Hematopoietic multipotent progenitor cell treated with erythropoietin and hydrocortisone succinate and interleukin-3 and kit ligand, for 4 days (in vitro differentiated cells): ENCODE measurements at regions not wholly inside any gene's neighbourhood (a gene's known extent, or its start where the extent isn't known, plus 50 kb on each side); places are given as distances from the start of the nearest gene placed in this dataset.

Experiments
- DNase-seq: peaks from one replicate; pipeline ENCODE4 v3.0.0-alpha.2; 2015

DNA sequence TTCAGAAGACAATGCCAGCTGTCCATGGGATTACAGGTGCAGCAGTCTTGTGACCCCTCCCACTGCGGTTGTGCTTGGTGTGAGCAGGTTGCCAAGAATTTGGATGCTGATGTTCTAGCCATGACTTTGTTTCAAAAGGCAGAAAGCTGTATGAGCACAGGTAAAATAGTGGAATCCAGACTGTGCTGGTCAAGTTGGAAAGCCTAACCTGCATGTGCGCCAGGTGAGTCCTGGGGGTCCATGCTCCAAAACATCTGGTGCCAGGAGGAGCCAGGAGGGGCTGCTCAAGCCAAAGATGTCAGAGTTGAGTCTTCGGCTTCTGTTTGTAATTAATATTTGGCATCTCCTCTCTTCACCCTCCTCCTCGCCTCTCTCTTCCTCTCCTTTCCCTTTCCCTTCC lies 330.1 kb downstream of the MYCN start:
- no peak for DNase-seq

DNA sequence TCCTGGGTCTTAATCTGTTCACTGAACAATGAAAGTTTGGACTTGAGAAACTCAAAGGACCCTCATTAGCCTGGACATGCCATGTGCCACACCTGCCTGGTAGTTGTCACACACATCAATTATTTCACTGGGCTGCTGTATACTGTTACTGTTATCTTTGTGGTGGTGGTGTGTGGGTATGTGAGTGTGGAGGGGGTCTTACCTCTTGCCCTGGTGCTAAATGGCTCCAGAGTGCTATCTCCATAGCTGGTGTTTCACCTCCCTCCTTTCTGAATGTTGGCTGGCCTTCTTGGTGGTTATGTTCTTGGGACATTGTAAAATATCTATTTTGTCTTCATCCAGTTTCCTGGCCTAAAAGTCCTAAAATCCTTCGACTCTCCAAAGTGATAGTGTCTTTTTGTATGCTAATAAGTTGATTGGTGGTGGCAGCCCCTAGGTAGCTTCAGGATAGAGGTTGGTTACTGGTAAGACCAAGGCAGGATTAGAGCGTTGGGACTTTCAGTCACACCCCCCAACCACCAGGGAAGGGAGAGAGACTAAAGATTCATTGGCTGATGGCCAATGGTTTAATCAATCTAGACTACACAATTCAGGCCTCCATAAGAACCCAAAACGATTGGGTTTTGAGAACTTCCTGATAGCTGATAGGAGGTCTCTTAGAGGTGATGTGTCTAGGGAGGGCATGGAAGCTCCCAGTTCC lies 328.1 kb downstream of the MYCN start:
- DNase-seq: no peak

DNA sequence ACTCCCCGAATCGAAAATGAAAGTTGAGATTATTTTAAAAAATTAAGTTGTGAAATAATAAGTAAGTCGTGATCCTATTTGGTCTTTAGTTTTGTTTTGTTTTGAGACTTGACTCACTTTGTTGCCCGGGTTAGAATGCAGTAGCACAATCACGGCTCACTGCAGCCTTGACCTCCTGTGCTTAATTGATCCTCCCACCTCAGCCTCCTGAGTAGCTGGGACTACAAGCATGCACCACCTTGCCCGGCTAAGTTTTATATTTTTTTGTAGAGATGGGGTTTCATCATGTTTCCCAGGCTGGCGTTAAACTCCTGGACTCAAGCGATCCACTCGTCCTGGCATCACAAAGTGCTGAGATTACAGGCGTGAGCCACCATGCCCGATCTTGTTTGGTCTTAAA lies 326.2 kb downstream of the MYCN start:
- DNase-seq: no peak

DNA sequence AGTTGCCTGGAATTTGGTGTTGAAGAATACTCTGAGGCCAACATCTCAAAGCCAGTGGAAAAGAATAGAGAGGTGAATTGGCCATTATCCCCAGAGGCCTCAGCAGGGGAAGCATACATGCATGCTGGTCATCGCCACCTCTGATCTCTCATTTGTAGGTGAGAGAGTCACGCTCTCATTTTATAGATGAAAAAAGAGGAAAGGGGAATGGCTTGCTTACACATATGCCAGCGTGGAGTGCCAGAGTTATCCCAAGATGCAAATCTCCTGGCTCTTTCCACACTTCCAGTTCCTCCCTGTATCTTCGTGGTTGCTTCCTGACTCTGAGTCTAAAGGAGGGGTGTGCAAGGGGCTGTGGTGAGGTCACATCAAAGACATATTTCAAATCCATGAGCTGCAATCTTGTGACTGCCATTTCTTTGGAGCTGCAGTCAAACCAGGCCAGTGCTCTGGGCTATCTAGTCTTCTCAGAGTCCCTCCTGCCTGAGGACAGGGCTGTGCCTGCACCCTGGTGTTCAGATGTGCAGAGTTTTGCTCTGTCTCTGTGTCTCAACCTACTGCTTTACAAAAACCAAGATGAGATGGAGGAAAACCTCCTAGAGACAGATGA lies 324.7 kb downstream of the MYCN start:
- no peak for DNase-seq

DNA sequence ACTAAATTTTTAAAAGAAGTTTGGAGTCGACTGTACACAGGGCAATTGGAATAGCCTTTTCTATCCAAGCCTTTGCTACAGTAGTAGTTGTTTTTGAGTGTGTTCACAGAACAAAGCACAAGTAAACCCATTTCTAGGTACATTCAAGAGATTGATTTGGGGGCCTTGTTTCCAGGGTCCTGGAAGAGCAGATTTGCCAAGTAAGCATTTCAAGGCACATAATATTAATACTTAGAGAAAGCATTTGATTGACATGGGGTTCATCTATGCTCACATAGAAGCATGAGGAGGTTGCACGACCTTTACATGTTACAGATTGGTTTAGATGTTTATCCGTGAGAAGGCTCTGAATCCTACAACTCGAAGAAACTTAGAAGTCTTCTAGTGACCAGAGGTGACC lies 324.1 kb downstream of the MYCN start:
- no peak for DNase-seq

DNA sequence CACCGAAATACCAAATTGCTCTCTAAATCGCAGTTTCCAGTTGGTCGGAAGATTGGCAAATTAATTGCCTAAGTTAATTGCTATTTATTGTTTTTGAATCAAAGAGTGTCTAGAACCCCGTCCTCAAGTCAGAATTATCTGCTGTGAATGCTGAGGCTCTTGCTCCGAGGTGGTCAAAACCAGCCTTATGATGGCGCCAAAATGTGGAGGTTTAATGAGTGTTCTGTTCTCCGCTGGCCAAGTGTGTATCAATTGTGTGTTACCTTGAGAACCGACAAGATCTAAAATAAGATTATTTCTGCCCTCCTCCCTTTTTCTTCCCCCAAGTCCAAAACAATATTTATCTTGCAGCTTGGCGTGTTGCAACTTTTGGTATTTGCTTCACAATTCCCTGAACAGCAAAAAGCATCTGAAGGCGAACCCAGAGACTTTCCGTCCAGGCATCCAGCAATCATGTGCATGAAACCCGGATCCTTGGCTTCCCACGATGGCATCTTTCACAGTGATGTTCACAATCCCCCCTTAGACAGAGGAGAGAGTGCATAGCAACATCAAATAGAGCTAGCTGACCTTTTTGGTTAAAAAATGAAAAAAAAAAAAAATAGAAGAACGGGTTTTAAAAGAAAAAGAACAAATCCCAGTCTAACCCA lies 323.0 kb downstream of the MYCN start:
- DNase-seq: no peak

DNA sequence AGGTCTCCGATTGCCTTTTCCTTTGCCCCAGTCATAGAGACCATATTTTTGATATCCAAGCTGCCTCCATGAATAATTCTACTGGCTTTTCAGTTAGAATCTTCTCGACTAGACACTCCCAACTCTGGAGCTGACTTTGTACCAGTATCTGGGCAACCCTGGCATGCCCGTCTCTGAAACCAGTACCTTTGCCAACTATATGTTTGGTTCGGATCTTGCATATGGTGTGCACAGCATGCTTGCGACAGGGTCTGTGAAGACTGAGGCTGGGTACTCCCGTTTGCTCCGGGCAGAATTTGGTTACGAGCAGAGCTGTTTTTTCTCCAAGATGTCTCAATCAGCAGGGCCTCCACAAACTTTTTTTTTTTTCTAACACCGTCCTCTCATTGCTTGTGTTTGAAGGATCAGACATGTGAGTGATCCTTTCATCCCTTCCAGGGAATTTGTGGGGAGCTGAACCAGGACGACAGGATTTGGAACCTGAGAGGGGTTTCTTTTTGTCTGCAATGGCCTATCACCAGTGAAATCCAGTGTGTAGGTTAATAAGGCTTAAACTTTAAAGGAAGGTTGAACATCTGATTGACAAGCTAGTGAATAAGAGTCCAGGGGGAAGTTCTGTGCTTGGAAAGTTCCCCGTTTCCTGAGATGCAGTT lies 322.3 kb downstream of the MYCN start:
- DNase-seq: no peak

DNA sequence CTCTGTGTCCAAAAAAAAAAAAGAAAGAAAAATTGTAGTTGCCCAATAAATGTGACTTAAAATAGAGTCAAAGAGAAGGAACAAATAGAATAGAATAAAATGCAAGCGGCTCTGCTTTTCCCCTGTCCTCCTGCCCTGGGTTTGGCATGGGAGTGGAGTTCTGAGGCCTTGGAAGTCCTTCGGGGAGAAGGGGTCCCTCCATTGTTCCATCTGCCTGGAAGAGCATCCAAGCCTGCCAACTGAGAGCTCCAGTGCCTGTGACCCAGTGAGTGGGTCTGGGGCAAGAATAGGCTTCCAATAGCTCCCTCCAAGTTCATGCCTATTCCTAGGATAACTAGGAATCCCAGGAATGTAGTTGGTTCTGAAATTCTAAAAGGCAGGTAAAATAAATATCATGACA lies 321.4 kb downstream of the MYCN start:
- no peak for DNase-seq

DNA sequence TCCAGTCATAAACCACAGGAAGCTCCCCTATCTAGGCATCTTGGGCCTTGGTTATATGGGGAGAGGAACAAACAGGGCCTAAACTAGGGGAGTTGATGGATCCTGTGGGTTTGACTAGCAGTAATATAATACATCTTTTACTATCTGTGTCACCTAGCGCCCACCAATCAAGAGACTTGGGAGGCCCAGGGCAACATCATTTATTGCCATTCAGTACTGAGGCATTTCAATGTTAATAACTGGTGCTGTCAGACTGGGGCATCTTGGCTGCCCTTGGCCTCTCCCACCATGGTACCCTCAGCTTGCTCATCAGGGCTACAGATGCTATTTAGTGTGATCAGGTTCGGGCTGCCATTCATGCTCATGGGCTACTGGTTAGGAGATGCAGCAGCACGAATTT lies 320.7 kb downstream of the MYCN start:
- DNase-seq: no peak

DNA sequence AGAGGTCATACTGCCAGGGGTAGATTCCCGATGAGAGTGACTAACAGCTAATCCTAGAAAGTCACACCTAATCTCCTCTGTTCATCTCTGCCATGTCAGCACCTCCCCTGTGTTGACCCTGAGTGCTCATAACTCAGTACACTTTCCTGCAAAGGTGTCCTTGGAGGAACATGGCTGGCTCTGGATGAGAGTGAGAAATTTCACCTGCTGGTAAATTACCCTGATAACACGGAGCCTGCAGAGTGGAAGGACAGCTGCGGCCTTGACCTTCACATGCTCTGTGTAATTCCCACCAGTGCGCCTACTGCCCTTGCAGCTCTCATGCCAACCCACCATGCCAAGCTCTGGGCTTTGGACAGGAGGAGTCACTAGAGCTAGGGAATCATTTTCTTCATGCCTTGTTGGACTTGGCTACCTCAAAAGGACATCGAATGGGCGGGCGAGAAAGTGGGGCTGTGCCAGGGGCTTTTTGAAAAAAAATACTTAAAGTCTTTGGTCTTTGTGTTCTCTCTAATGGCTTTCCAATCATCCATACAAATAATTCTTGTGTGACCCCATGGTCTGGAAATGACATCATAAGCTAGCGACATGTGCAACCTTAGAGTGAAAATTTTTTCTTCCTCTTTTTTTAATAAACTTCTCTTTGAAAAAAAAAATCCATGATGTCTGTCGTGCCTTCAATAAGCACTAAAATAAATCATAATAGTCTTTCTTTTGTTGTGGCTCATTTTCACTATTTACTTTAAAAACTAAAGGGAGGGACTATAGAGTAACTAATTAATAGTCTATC lies 319.9 kb downstream of the MYCN start:
- DNase-seq: peak; percentile 44

DNA sequence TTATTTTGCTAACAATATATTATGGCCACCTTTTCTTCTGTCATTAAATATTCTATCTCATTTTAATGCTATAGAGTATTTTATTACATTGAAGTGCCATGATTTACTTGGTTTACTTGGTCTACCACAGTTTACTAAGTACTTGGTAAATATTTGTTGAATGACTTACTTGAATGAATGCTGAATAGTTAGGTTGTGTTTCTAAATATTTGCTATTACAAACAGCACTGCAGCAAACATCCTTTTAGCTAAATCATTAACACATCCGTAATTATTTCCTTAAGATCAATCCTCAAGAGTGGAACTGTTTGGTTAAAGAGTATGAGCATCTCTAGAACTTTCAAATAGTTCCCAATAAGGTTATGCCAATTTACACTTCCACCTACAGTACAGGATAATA lies 318.7 kb downstream of the MYCN start:
- no peak for DNase-seq

DNA sequence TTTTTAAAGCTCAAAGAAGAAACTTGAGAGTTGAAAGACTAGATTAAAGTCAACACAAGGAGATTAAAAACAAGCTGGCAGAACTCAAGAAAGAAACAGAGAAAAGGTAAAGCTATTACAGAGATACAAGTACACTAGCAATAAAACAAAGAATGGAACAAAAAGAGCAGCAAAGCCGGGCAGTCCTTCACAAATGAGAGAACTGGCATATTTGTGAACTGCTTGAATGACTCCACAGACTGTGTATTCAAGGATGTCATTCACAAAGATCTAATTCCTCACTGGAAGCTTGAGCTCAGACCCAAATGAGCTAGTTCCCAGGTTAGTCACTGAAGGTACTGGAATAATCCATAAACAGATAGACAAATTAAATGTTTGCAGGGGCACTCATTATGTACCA lies 318.0 kb downstream of the MYCN start:
- no peak for DNase-seq

DNA sequence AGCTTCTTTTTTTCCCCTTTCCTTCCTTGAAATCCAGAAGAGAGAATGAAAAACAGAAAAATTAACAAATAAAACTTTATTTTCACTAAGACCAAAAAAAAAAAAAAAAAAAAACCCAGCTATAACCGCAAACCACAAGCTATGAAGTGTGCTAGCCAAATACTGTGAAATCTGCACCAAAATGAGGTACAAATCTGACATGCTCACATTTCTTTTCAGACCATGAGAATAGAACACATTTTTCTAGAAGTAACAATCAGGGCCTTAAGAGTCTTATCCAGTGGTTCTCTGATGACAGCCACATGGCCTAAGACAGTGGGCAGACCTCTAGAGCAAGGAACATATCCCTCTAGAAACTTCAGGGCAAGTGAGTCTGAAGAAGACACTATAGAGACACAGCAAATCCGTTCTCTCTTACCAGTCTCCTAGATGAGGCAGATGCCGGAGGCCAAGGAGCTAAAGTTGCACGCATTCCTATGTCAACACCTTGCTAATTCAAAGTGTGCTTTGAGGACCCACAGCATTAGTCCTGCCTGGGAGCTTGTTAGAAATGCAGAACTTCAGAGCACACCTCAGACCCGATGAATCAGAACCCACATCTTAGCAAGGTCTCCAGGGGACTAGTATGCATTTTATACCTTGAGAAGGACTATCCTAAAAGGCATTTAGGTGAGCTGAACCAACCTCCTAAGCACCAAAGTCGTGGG lies 317.1 kb downstream of the MYCN start:
- peak; percentile 73 for DNase-seq

DNA sequence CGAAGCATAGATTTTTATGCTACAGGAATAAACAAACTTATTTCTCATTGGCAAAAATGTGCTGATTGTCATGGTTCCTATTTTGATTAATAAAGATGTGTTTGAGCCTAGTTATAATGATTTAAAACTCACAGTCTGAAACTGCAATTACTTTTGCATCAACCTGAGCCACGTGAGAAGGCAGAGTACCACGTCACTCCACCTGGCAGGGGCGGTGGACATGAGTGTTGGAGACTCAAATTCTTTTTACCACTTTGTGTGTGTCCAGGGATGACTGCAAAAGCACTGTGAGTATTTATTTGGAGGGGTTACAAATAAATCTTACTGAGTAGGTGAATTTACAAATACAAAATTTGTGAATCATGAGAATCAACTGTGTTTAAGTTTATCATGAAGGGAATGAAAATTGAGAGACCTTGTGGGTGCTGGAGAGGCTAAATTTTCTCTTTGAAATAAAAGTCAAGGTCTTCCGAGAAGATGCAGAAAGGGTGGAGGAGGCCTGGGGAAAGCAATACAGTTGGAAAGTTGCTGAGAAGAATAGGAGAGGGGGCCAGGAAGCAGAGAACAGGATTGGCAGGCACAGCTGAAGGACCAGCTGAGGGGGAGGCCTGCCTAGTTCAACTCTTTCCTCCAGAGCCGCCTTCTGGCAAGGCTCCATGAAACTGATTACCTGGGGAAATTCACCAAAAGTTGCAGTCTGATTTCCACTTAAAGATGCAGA lies 316.4 kb downstream of the MYCN start:
- no peak for DNase-seq

DNA sequence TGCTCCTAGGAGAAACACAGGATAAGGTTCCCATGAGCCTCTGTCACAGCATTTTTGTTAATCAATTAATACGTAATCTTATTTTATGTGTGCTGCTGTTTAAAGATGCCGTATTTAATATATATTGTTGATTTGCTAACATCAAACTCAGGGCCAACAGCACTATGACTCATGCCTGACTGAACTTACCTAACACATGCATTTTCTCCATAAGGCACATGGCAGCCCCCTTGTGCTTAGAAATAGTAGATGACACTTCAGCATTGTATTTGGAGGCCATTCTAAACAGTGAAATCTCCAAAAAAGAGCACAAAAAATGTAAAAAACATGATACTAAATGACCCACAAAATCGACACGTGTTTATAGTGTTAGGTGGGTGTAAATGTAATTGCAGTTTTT lies 314.8 kb downstream of the MYCN start:
- no peak for DNase-seq

DNA sequence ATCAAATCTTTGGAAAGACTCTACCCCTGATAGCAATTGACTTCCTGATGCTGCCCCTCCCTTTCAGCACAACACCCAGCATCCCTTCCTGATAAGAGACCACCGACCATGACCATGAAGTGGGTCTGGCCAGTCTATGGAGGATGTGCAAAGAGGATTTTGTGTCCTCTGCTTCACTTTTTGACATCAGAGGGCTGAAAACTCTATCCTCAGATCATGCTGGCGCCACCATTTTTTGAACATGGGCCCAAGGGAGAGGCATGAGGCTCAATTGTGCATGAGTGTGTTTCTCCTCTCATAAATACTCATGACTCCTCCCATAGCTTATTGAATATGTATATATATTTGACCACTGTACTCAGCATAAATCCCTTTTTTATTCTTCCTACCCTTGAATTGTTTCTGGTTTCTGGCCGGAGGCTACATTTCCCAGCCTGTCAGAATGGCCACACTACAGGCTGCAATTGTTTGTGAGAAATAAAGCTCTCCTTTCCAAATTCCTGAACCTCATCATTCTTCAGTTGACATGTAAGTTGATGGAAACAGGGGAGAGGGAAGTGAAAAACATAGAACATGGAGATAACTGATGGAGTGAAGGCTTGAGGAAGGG lies 314.1 kb downstream of the MYCN start:
- DNase-seq: no peak

DNA sequence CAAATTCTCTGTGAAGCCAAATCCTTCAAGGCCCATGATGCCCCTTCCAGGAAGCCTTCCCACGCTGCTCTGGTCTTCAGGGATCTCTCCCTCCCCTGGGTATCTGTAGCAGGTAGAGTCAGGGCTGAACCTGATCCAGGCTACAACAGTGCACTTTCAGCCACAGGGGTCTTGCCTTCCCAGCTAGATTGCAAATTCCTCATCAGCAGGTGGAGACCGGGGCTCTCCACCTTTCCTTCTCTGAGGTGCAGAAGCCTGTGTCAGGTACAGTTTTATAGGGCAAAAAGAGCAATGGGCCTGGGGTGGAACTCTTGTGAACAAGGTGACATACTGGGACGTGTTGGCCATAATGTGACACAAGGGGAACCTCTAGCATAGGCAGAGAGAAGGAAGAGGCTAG lies 312.9 kb downstream of the MYCN start:
- no peak for DNase-seq

DNA sequence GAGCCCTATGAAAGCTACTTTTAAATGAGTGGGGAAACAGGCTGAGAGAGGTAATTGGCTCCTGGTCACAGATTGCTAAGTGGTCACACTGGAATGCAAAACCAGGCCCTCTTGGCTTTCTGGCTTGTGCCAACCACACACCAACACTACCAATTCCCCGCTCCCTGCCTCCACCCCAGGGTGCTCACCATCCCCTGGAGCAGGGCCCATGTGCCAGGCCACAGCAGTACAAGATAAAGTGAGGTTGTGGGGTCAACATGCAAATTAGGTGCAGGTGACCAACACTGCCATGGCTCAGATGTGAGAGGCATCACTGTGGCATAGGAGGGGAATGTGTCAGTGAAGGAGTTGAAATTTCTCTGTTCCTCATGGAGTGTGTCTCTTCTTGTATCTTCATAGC lies 312.5 kb downstream of the MYCN start:
- no peak for DNase-seq

DNA sequence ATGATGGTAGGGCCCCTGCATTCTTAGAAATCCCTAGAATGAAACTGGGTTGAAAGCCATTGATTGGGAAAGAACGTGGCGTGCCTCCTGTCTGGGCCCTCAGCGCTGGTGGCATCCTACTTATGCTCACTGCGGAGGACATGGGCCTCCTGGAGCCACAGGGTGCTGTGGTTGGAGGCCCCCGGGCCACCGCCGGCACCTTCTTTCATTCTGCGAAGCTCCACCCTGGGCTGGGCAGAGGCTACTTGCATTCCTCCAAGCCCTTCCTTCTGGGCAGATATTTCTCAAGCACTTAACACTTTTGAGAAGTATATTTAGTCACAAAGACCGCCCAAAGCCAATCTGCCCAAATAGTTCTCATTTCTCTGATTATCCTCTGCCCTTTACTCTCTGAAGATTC lies 311.9 kb downstream of the MYCN start:
- DNase-seq: no peak

DNA sequence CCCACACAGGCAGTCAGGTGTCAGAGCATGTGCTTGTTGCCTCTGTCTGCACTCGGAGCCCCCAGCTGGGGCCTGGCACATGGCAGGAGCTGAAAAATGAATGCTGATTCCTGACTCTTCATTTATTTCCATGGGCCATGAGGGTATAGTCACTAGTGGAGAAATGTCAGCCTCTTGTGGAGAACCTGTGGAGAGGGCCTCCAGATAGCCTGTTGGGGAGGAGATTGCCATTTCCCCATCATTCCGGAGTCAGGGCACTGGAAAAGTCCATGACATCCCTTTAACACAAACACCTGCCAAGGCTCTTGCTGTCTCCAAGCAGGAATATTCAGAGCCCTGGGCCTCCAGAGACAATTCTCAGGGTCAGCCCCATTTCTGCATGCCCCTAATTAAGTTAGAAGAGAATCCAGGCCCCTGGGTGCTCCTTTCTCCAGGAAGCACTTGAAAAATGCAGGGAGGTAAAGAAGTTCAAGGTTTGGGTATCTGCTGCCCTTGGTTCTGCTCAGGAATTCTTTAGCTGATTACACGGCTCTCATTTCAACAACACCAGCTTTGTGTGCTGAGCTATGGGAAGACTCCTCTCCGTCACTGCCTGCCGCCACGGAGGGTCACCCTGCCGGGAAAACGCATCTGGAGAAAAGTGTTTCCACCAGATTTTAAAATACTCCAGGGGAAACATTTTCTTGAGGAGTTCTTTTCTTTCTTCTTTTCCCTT lies 311.3 kb downstream of the MYCN start:
- no peak for DNase-seq

DNA sequence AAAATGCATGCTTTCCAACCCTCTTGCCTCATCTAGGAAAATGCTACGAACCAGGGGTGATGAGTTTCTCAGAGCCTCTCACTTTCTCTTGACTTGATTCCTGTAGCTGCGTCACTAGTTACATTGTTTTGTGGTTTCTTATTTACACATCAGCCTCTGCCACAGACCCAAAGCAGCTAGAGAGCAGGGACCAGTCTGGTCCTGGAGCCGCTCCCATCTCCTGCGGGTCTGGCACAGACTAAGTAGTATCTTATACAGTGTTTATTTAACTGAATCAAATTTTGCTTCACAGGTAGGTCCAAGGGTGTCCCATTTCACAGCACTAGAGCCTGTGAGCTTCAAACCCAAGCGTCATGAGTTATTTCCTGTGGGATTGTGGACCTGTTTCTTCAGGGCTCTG lies 310.5 kb downstream of the MYCN start:
- DNase-seq: no peak
